GM20000 (cell line): ENCODE measurements at regions not wholly inside any gene's neighbourhood (a gene's known extent, or its start where the extent isn't known, plus 50 kb on each side); places are given as distances from the start of the nearest gene placed in this dataset.

ENCODE experiments used
- DNase-seq: peaks from one replicate; pipeline ENCODE4 v3.0.0; 2012; ENCODE audit warnings: low spot score
- CTCF ChIP-seq: IDR thresholded peaks from 2 replicates; pipeline ENCODE4 v1.5.1; 2012; ENCODE audit warnings: mild to moderate bottlenecking, control low read depth; ENCODE audit errors: extremely low read depth, missing control alignments

- TF ChIP-seq CTCF, result no peak
- no peak for DNase-seq
Measured at GRCh38 chr4:156665780-156666366, 305.7 kb downstream of the PDGFC start.

DNA sequence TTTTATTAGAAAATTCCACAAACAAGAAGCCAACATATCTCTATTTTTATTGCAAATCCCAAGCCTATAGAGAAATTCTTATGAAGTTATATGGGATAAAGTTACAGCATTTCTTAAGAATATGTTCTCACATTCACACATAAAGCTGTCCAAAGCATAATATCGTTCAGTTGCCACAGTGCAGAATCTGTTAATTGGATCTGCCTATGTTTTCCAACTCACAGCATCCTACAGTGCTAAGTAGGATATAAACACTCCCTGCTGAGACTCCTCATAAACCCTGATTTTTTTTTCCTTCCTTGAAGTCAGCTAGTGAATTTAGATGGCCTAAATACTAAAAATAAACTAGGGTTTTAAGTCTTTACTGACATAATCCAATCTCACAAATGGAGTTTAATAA, 307.9 kb downstream of the PDGFC start:
- no peak for DNase-seq
- no peak for TF ChIP-seq CTCF

GRCh38 chr4:156662921-156663320, 308.7 kb downstream of the PDGFC start:
- DNase-seq, result no peak
- no peak for TF ChIP-seq CTCF

DNA sequence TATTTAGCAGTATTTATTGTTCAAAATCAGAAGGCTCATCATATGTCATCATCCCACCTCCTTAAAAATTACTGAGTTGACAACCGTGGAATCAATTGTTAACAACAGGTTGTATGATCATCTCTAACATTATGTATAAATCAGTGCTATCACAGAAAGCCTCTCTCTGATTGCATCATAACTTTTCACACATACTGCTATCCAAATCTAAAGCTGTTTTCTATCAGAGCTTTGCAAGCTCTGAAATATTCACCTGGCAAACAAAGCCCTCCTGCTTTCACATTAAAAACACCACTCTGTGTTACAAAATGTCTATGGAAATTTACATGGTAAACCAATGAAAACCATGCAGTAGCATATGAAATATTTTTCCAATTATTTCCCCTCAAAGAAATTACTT, 310.0 kb downstream of the PDGFC start:
- no peak for DNase-seq
- no peak for TF ChIP-seq CTCF

DNA sequence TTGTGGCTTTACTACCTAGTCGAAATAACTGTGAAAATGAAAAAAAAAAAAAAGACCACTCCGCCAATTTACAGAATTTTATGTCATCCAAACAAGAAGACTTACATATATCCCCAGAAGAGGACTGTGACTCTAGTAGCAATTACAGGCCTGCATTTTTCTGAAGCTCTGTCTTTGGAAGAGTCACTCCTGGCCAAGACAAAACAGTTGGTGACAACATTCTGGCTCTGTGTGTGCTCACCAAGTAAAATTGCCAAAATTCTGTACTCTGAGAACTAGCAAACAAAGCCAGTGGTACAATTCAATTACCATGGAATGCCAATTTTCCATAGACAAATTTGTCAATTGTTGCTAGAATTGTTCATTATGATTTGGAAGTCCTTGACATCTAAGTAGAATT, 311.1 kb downstream of the PDGFC start:
- no peak for DNase-seq
- TF ChIP-seq CTCF, result no peak

DNA sequence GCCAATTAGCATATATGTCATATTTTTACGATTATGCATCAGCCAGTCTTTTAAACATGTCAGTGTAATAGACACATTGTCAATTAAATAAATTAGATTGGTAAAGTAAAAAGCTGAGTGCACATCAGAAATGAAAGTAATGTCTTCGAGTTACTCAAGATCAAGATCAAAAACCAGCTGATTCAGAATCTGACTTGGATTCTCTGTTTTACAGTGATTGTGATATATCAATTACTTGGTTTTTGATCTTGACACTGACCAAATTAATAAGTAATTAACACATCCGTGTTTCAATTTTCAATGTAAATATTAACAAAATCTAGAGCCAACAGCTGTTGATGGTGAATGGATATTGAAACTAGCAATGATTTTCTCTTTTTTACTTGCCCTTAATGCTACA, 311.6 kb downstream of the PDGFC start:
- no peak for TF ChIP-seq CTCF
- DNase-seq, result no peak

- TF ChIP-seq CTCF, result no peak
- DNase-seq, result no peak
Measured at GRCh38 chr4:156659570-156659969, 312.0 kb downstream of the PDGFC start.

DNA sequence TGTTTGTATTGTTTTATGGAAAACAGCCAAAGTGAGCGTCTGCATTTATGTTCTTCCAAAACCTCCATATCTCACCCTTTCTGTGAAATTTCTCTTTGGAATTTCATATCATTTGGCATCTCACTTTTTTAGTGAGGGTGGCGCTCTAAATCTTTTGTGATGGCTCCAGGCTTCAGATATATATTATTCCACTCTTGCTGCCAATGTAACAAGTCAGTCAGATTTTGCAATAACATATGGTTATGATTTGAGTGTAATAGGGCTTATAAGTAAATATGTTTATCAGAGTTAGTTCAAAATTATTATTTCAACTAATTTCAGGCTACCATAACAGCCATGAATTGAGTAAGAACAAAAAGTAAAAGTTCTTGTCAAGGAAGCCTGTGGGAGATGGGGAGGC, 314.7 kb downstream of the PDGFC start:
- no peak for TF ChIP-seq CTCF
- no peak for DNase-seq
